Mammary epithelial cell (primary cell): ENCODE measurements at regions not wholly inside any gene's neighbourhood (a gene's known extent, or its start where the extent isn't known, plus 50 kb on each side); places are given as distances from the start of the nearest gene placed in this dataset.

Source experiments
- EZH2 ChIP-seq: IDR thresholded peaks from 2 replicates; pipeline ENCODE4 v1.6.1; 2012; ENCODE audit warnings: low read length, inconsistent platforms, borderline replicate concordance
- TF ChIP-seq, protein P1 (sequence below), 2 donors: IDR thresholded peaks in 1 of 2; conservative IDR thresholded peaks in 1 of 2; 2 replicates each; pipeline ENCODE4 v1.5.1; 2011 to 2012; ENCODE audit warnings: inconsistent platforms in 2 of 2, low read length in 2 of 2, mild to moderate bottlenecking in 2 of 2, control low read depth in 1 of 2, low read depth in 1 of 2; ENCODE audit not compliant: insufficient read depth in 1 of 2; ENCODE audit errors: extremely low read depth in 1 of 2

DNA sequence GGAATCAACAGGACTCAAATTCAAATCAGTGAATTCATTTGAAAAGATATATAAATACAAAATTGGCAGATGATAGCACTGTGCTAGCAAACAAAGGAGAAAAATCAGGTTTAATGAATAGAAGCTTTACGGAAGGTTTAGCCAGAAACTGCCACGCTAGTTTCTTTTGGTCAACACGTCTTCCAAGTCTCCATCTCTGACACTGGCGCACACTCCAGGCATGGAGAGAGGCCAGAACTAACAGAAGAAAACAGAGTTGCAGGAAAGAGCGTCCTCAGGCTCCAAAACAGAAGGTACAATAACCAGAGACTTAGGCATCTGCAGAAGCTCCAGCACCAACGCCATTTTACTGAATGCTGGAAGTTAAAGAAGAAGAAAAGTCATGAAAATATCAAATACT lies 497.3 kb upstream of the FRG1 start:
- TF ChIP-seq, protein P1, sequence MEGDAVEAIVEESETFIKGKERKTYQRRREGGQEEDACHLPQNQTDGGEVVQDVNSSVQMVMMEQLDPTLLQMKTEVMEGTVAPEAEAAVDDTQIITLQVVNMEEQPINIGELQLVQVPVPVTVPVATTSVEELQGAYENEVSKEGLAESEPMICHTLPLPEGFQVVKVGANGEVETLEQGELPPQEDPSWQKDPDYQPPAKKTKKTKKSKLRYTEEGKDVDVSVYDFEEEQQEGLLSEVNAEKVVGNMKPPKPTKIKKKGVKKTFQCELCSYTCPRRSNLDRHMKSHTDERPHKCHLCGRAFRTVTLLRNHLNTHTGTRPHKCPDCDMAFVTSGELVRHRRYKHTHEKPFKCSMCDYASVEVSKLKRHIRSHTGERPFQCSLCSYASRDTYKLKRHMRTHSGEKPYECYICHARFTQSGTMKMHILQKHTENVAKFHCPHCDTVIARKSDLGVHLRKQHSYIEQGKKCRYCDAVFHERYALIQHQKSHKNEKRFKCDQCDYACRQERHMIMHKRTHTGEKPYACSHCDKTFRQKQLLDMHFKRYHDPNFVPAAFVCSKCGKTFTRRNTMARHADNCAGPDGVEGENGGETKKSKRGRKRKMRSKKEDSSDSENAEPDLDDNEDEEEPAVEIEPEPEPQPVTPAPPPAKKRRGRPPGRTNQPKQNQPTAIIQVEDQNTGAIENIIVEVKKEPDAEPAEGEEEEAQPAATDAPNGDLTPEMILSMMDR (conservative IDR thresholded peaks at IDR 0.05 in 1 of 2, IDR thresholded peaks at IDR 0.05 in 1 of 2; ENCODE audit: extremely low read depth in 1 of 2, insufficient read depth in 1 of 2, low read depth in 1 of 2, low read length in 2 of 2) = no peak
- TF ChIP-seq EZH2 = no peak
